ENCODE measurements at regions not wholly inside any gene's neighbourhood (a gene's known extent, or its start where the extent isn't known, plus 50 kb on each side); places are given as distances from the start of the nearest gene placed in this dataset.
"Not testable (repeated sequence)": the region's sequence is repeated elsewhere in the genome, so short reads cannot be mapped to it uniquely, and the experiment has no call there.

GRCh38 chr21:6040095-6040494 is 4481.3 kb upstream of the TPTE start:
- H3K27me3 ChIP-seq; intact Hi-C loops (cut with DNase I); H3K36me3 ChIP-seq; H3K4me3 ChIP-seq; DNase-seq; H3K9me3 ChIP-seq; H3K4me1 ChIP-seq; H3K27ac ChIP-seq: not testable (repeated sequence)
- no CpG with 5 or more reads among the region's 7 CpGs for WGBS, 2 donors

DNA sequence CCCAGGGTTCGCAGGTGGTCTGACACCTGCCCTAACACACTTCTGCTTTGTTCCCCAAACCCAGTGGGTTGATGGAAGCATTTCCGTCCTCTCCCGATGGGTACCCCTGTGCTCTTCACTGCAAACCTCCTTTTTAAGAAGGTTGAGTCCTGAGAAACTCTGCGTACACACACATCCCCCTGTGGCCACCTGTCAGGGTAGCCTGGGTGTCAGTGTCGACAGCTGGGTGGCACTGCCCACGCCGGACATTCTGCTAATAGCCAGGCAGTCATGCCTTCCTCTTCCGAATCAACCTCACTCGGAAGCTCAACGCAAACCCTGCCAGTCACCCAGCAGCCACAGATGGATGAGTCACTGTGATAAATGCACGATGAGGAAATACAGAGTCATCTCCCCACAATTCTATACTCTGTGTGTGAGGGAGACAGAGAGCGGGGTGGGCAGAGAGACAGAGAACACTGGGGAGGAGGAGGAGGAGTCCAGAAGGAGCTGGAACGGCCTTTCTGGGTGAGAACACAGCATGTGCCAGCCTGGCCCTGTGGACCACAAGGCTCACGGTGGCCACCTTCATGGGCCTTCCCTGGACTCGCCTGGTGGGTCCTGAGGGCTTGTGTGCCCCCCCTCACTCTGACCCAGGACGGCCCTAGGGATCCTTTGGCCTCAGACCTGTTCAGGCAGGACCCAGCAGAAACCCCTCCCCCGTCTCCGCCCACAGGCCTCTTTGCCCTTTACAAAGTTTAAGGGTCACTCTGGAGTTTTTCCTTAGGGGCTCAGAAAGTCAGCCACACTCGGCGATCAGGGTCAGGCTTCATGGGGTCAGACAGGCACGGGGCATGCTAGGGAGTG is 4477.7 kb upstream of the TPTE start:
- intact Hi-C loops (cut with DNase I); H3K4me3 ChIP-seq; H3K27ac ChIP-seq; H3K9me3 ChIP-seq; DNase-seq; H3K36me3 ChIP-seq; H3K27me3 ChIP-seq; H3K4me1 ChIP-seq: not testable (repeated sequence)
- no CpG with 5 or more reads among the region's 21 CpGs for WGBS, 2 donors

GRCh38 chr21:6044695-6045094 is 4476.7 kb upstream of the TPTE start:
- H3K36me3 ChIP-seq; intact Hi-C loops (cut with DNase I); H3K27me3 ChIP-seq; DNase-seq; H3K4me3 ChIP-seq; H3K27ac ChIP-seq; H3K9me3 ChIP-seq; H3K4me1 ChIP-seq: not testable (repeated sequence)
- no CpG with 5 or more reads among the region's 13 CpGs for WGBS, 2 donors

GRCh38 chr21:6049930-6050329 is 4471.5 kb upstream of the TPTE start:
- H3K4me3 ChIP-seq; H3K27me3 ChIP-seq; DNase-seq; intact Hi-C loops (cut with DNase I); H3K4me1 ChIP-seq; H3K9me3 ChIP-seq; H3K27ac ChIP-seq; H3K36me3 ChIP-seq: not testable (repeated sequence)
- no CpG with 5 or more reads among the region's 17 CpGs for WGBS, 2 donors

DNA sequence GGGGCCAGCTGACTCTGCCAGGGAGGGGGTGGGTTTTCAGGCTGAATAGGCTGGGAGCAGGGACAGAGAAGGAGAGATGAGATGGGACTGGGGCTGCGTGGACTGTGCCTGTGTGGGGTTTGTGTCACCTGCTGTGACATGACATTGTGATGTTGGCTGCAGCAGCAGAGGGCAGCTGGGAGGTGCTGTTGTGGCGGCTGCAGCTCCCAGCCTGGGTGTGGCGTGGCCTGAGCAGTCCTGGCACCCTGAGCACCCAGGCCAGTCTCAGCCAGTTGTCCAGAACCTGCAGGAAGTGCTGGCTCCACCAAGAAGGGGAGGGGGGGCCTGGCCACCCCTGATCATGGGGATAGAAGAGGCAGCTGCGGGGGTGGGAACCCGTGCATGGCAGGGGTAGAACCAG is 4469.3 kb upstream of the TPTE start:
- H3K27me3 ChIP-seq; H3K4me1 ChIP-seq; H3K4me3 ChIP-seq; H3K9me3 ChIP-seq; H3K27ac ChIP-seq; DNase-seq; H3K36me3 ChIP-seq; intact Hi-C loops (cut with DNase I): not testable (repeated sequence)
- no CpG with 5 or more reads among the region's 5 CpGs for WGBS, 2 donors

GRCh38 chr21:6053145-6053544 is 4468.2 kb upstream of the TPTE start:
- H3K36me3 ChIP-seq; intact Hi-C loops (cut with DNase I); H3K9me3 ChIP-seq; DNase-seq; H3K27ac ChIP-seq; H3K27me3 ChIP-seq; H3K4me3 ChIP-seq; H3K4me1 ChIP-seq: not testable (repeated sequence)
- no CpG with 5 or more reads among the region's 25 CpGs for WGBS, 2 donors

- H3K4me1 ChIP-seq; H3K4me3 ChIP-seq; H3K27me3 ChIP-seq; H3K27ac ChIP-seq; intact Hi-C loops (cut with DNase I); H3K9me3 ChIP-seq; H3K36me3 ChIP-seq; DNase-seq: not testable (repeated sequence)
- no CpG with 5 or more reads among the region's 9 CpGs for WGBS, 2 donors
These were observed 4462.4 kb upstream of the TPTE start for GRCh38 chr21:6058997-6059396.

GRCh38 chr21:6060054-6060681 is 4461.2 kb upstream of the TPTE start:
- intact Hi-C loops (cut with DNase I); H3K9me3 ChIP-seq; H3K36me3 ChIP-seq; H3K4me1 ChIP-seq; H3K27me3 ChIP-seq; H3K4me3 ChIP-seq; H3K27ac ChIP-seq; DNase-seq: not testable (repeated sequence)
- no CpG with 5 or more reads among the region's 21 CpGs for WGBS, 2 donors

GRCh38 chr21:6066320-6066985 is 4454.9 kb upstream of the TPTE start:
- H3K36me3 ChIP-seq, H3K4me3 ChIP-seq, DNase-seq: not testable (repeated sequence)

DNA sequence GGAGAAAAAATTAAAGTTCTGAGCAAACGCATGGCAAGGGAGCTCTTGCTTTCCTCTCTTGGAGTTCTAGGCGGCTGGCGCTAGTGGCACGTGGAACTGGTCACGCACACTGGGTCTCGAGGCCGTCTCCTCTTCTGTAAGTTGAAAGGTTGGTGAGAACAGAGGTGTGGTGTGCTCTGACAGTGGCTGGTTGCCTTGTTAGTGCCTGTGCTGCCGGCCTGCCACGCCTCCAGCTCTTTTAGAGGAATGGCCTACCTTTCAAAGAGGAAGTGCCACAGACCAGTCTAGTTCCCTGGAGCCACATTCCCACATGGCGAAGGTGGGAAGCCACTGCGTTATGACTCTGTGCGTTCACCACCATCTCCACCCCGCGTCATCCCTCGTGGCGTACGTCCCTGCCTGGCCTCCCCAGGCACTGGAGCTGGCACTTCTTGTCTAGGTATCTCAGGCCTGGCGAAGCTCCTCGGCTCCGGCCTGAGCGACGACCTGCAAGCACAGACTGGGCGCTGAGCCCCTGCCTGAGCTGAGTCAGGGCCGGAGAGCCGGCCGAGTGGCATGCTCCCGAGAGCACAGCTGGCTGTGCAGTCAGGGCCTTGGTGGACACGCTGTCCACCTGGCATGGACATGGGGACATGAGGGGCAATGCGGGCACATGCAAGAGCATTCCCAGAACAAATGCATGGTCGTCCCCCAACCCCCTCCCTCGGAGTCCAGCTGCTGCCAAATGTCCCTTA is 4453.1 kb upstream of the TPTE start:
- H3K4me1 ChIP-seq; H3K4me3 ChIP-seq; H3K27me3 ChIP-seq; H3K36me3 ChIP-seq; DNase-seq; H3K27ac ChIP-seq; H3K9me3 ChIP-seq; intact Hi-C loops (cut with DNase I): not testable (repeated sequence)
- WGBS, 2 donors: no CpG with 5 or more reads among the region's 31 CpGs

More at GRCh38 chr21:6066320-6066985, 4454.9 kb upstream of the TPTE start:
- no CpG with 5 or more reads among the region's 17 CpGs for WGBS, 2 donors
- H3K27me3 ChIP-seq; intact Hi-C loops (cut with DNase I); H3K4me1 ChIP-seq; H3K9me3 ChIP-seq; H3K27ac ChIP-seq: not testable (repeated sequence)

DNA sequence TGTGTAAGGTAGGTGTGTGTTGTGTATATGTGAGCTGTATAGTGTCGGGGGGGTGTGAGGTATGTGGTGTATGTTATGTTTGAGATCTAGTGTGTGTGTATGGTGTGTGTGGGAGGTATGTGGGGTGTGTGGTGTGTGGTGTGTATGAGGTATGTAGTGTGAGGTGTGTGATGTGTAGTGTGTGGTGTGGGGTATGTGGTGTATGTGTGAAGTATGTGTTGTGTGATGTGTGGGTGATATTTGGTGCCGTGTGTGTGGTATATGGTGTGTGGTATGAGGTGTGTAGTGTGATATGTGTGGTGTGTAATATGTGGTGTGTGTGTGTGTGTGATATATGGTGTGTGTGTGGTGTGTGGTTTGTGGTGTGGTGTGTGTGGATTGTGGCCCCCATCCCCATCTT is 4451.2 kb upstream of the TPTE start:
- 88 to 91% methylated on average over 1 of the region's 2 CpGs for WGBS, 2 donors
- DNase-seq; H3K4me3 ChIP-seq; H3K36me3 ChIP-seq; intact Hi-C loops (cut with DNase I); H3K9me3 ChIP-seq; H3K27me3 ChIP-seq; H3K27ac ChIP-seq; H3K4me1 ChIP-seq: not testable (repeated sequence)

DNA sequence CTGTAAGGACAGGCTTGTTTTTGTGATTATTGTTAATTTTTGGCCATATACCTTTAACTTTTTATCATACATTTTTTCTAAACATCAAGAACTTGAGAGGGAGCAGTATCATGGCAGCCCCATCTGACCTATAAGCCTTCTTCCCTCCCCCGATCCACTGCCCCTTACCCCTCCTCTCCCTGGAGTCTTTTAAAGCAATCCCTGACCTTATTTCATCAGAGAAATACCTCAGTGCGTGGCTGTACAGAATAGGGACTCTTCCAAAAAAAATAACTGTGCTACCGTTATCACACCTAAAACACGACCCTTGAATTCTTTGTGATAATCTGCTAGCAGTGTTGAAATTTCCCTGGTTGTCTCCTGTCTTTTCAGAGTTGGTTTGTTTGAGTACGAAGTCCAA is 4448.7 kb upstream of the TPTE start:
- intact Hi-C loops (cut with DNase I); H3K27me3 ChIP-seq; H3K27ac ChIP-seq; H3K4me1 ChIP-seq; H3K36me3 ChIP-seq; DNase-seq; H3K9me3 ChIP-seq; H3K4me3 ChIP-seq: not testable (repeated sequence)
- WGBS, 2 donors: no CpG with 5 or more reads among the region's 5 CpGs
